B cell (primary cell): ENCODE measurements at regions not wholly inside any gene's neighbourhood (a gene's known extent, or its start where the extent isn't known, plus 50 kb on each side); places are given as distances from the start of the nearest gene placed in this dataset.

Experiments
- ATAC-seq: fragments of 200-7000 bp; cut with Tn5 transposase; one replicate; pipeline ENCODE4 v1.10.0; 2021; ENCODE audit warnings: low read depth, mild to moderate bottlenecking, moderate number of reproducible peaks, moderate library complexity
- CTCF ChIA-PET: fragments of 350-600 bp; sonication (Branson Sonifier 250); formaldehyde crosslinking; loops from one replicate; lab custom pipeline; 2021; ENCODE audit warnings: antibody characterized with exemption, inconsistent platforms; lab: Charles Lee
- POLR2A ChIA-PET: fragments of 350-600 bp; sonication (Branson Sonifier 250); formaldehyde crosslinking; loops from one replicate; lab custom pipeline; 2021; ENCODE audit warnings: antibody characterized with exemption; lab: Charles Lee
- DNase-seq: peaks from one replicate; pipeline ENCODE4 v3.0.0; 2013
- H2AFZ ChIP-seq: 2 replicates; pipeline ENCODE4 v1.6.1; 2012; ENCODE audit warnings: mild to moderate bottlenecking, low read depth, low read length; ENCODE audit not compliant: insufficient read depth, poor library complexity, severe bottlenecking
- H3K27ac ChIP-seq, 2 donors: 1 replicate in 1 of 2; 2 replicates in 1 of 2; pipeline ENCODE4 v1.5.1; 2012 to 2013; ENCODE audit warnings: low read length in 2 of 2, mild to moderate bottlenecking in 2 of 2, moderate library complexity in 1 of 2
- H3K27me3 ChIP-seq, 4 experiments: fragments of 200-600 bp in 1 of 4; sonication (generic) in 1 of 4; replicated peaks in 1 of 4; 1 replicate in 2 of 4; 2 replicates in 2 of 4; pipeline versions ENCODE4 v1.6.1 to v1.7.0; 2013 to 2016; ENCODE audit warnings: low read length in 3 of 4, mild to moderate bottlenecking in 2 of 4, mixed read lengths in 1 of 4, moderate library complexity in 1 of 4; ENCODE audit not compliant: insufficient read depth in 4 of 4, control insufficient read depth in 3 of 4; ENCODE audit errors: control extremely low read depth in 1 of 4
- H3K36me3 ChIP-seq, 2 experiments: replicated peaks in 1 of 2; 1 replicate in 1 of 2; 2 replicates in 1 of 2; pipeline versions ENCODE4 v1.6.1 to v1.7.1; 2013; ENCODE audit warnings: low read length in 1 of 2; ENCODE audit not compliant: insufficient read depth in 2 of 2, control insufficient read depth in 1 of 2; ENCODE audit errors: control extremely low read depth in 1 of 2, extremely low read depth in 1 of 2
- H3K4me1 ChIP-seq, 2 donors: fragments of 200-600 bp in 1 of 2; sonication (generic) in 1 of 2; 1 replicate in 1 of 2; 2 replicates in 1 of 2; pipeline versions ENCODE4 v1.5.1 to v1.6.1; 2013 to 2017; ENCODE audit warnings: low read length in 2 of 2; ENCODE audit not compliant: control insufficient read depth in 2 of 2, insufficient read depth in 2 of 2
- H3K4me2 ChIP-seq: replicated peaks from 2 replicates; pipeline ENCODE3; 2012; ENCODE audit warnings: mild to moderate bottlenecking, low read depth, low read length; ENCODE audit not compliant: poor library complexity, severe bottlenecking
- H3K4me3 ChIP-seq, 5 experiments: fragments of 200-600 bp in 1 of 5; sonication (generic) in 1 of 5; 1 replicate in 3 of 5; 2 replicates in 2 of 5; pipeline versions ENCODE4 v1.5.1 to v1.7.0; 2011 to 2016; ENCODE audit warnings: low read length in 4 of 5, mild to moderate bottlenecking in 4 of 5, low read depth in 2 of 5, control low read depth in 1 of 5, moderate library complexity in 1 of 5; ENCODE audit not compliant: insufficient read depth in 1 of 5; ENCODE audit errors: control extremely low read depth in 1 of 5, extremely low read depth in 1 of 5
- H3K79me2 ChIP-seq: fragments of 200-600 bp; sonication (generic); one replicate; pipeline ENCODE4 v1.6.0; 2016; ENCODE audit warnings: low read length; ENCODE audit not compliant: control insufficient read depth, insufficient read depth
- H3K9ac ChIP-seq: fragments of 200-600 bp; sonication (generic); 2 replicates; pipeline ENCODE4 v1.6.1; 2017; ENCODE audit warnings: mild to moderate bottlenecking, low read length, moderate library complexity
- H3K9me3 ChIP-seq, 3 donors: one replicate each; pipeline versions ENCODE4 v1.6.1 to v1.7.1; 2013; ENCODE audit warnings: low read length in 2 of 3; ENCODE audit not compliant: control insufficient read depth in 2 of 3, insufficient read depth in 1 of 3; ENCODE audit errors: control extremely low read depth in 1 of 3
- H4K20me1 ChIP-seq: 2 replicates; pipeline ENCODE4 v1.6.0; 2012; ENCODE audit warnings: mild to moderate bottlenecking, low read length; ENCODE audit not compliant: insufficient read depth, control insufficient read depth, poor library complexity, severe bottlenecking
- H3K27ac Mint-ChIP-seq: one replicate; pipeline ENCODE4 v1.8.0; 2021; ENCODE audit warnings: mixed read lengths
- H3K27me3 Mint-ChIP-seq: one replicate; pipeline ENCODE4 v1.8.0; 2021; ENCODE audit warnings: mixed read lengths
- H3K4me1 Mint-ChIP-seq: one replicate; pipeline ENCODE4 v1.8.0; 2021; ENCODE audit warnings: mixed read lengths
- H3K4me3 Mint-ChIP-seq: one replicate; pipeline ENCODE4 v1.8.0; 2021; ENCODE audit warnings: mixed read lengths
- H3K9me3 Mint-ChIP-seq: one replicate; pipeline ENCODE4 v1.8.0; 2022; ENCODE audit warnings: mixed read lengths; ENCODE audit not compliant: insufficient read depth
- CTCF ChIP-seq: fragments of 200-600 bp; IDR thresholded peaks from one replicate; pipeline ENCODE4 v1.8.0; 2022; ENCODE audit warnings: antibody characterized with exemption, mild to moderate bottlenecking
- EZH2 ChIP-seq: IDR thresholded peaks from 2 replicates; pipeline ENCODE4 v1.6.1; 2012; ENCODE audit warnings: borderline replicate concordance, low read depth, mild to moderate bottlenecking, moderate library complexity, low read length; ENCODE audit not compliant: insufficient read depth, poor library complexity, severe bottlenecking
- whole genome bisulfite sequencing: methylation state at CpG from one replicate; pipeline ENCODE4 v1.1.5; 2013; ENCODE audit warnings: missing lambda C conversion rate; ENCODE audit not compliant: insufficient coverage; 5-methylcytosine and 5-hydroxymethylcytosine counted together
- intact Hi-C: fragments of 100-400 bp; cut with micrococcal nuclease; formaldehyde crosslinking; loops from one replicate; pipeline ENCODE4 v1.10.0; 2022

- Histone ChIP-seq H3K27me3 (no peaks in the 10 kb centered on the region), H3K4me1 (no peaks in the 10 kb centered on the region), H3K79me2 (no peaks in the 10 kb centered on the region), H4K20me1 (no peaks in the 10 kb centered on the region), H3K4me3 (no peak overlapping the region), H2AFZ (no peak overlapping the region), H3K4me2 (no peak overlapping the region), H3K27ac (no peak overlapping the region), H3K36me3 (no peaks in the 10 kb centered on the region), H3K9ac (no peak overlapping the region), H3K9me3 (no peaks in the 10 kb centered on the region)
- TF ChIP-seq EZH2, result no peak
- TF ChIP-seq CTCF, result no peak
- Mint-ChIP-seq H3K27me3 (peaks cover 7% of the 10 kb centered on the region), H3K4me1 (no peaks in the 10 kb centered on the region), H3K4me3 (no peak overlapping the region), H3K9me3 (no peaks in the 10 kb centered on the region), H3K27ac (no peak overlapping the region)
- ChIA-PET CTCF (no interaction called here), POLR2A (no interaction called here)
- DNase-seq, result no peak
- no peak for ATAC-seq
- intact Hi-C loops, result no loop called here
- 100% methylated on average over 2 of the region's 4 CpGs for WGBS
Observed at GRCh38 chr2:212737392-212738172, 199.0 kb upstream of the ERBB4 start.

GRCh38 chr2:212736385-212736726, 197.8 kb upstream of the ERBB4 start:
- POLR2A ChIA-PET, result no interaction called here
- no peak overlapping the region for H3K27ac ChIP-seq
- CTCF ChIA-PET, result no interaction called here
- Mint-ChIP-seq H3K4me3 (no peak overlapping the region), H3K4me1 (no peaks in the 10 kb centered on the region), H3K27ac (no peak overlapping the region), H3K9me3 (no peaks in the 10 kb centered on the region), H3K27me3 (peaks cover 3% of the 10 kb centered on the region)
- H3K9me3 ChIP-seq, result no peaks in the 10 kb centered on the region
- no peaks in the 10 kb centered on the region for H3K27me3 ChIP-seq
- TF ChIP-seq EZH2, result no peak
- TF ChIP-seq CTCF, result no peak
- no peaks in the 10 kb centered on the region for H3K4me1 ChIP-seq
- no peaks in the 10 kb centered on the region for H3K36me3 ChIP-seq
- no peak for ATAC-seq
- DNase-seq, result no peak
- H3K9ac ChIP-seq, result no peak overlapping the region
- no peaks in the 10 kb centered on the region for H3K79me2 ChIP-seq
- WGBS, result no CpG with 5 or more reads among the region's 1 CpG
- no peak overlapping the region for H2AFZ ChIP-seq
- H3K4me3 ChIP-seq, result no peak overlapping the region
- H3K4me2 ChIP-seq, result no peak overlapping the region
- H4K20me1 ChIP-seq, result no peaks in the 10 kb centered on the region
- intact Hi-C loops, result no loop called here
